Endothelial cell (in vitro differentiated cells): ENCODE measurements at regions not wholly inside any gene's neighbourhood (a gene's known extent, or its start where the extent isn't known, plus 50 kb on each side); places are given as distances from the start of the nearest gene placed in this dataset.

Source experiments
- DNase-seq: peaks from one replicate; pipeline ENCODE4 v3.0.0; 2021; ENCODE audit warnings: low spot score
- H3K27ac Mint-ChIP-seq: one replicate; pipeline ENCODE4 v1.8.0; 2021; ENCODE audit warnings: mixed read lengths, inconsistent platforms; ENCODE audit not compliant: unreplicated experiment
- H3K27me3 Mint-ChIP-seq: one replicate; pipeline ENCODE4 v1.8.0; 2021; ENCODE audit warnings: mild to moderate bottlenecking, moderate library complexity, mixed read lengths, inconsistent platforms; ENCODE audit not compliant: unreplicated experiment
- H3K36me3 Mint-ChIP-seq: one replicate; pipeline ENCODE4 v1.8.0; 2021; ENCODE audit warnings: mild to moderate bottlenecking, low read depth, mixed read lengths, inconsistent platforms; ENCODE audit not compliant: unreplicated experiment
- H3K4me1 Mint-ChIP-seq: one replicate; pipeline ENCODE4 v1.8.0; 2021; ENCODE audit warnings: mild to moderate bottlenecking, mixed read lengths, inconsistent platforms; ENCODE audit not compliant: unreplicated experiment
- H3K4me3 Mint-ChIP-seq: one replicate; pipeline ENCODE4 v1.8.0; 2021; ENCODE audit warnings: mild to moderate bottlenecking, mixed read lengths, inconsistent platforms; ENCODE audit not compliant: unreplicated experiment
- H3K9me3 Mint-ChIP-seq: one replicate; pipeline ENCODE4 v1.8.0; 2021; ENCODE audit warnings: mixed read lengths, inconsistent platforms; ENCODE audit not compliant: unreplicated experiment
- CTCF ChIP-seq: fragments of 200-600 bp; sonication (generic); IDR thresholded peaks from one replicate; pipeline ENCODE4 v1.5.0; 2021; ENCODE audit warnings: antibody characterized with exemption; ENCODE audit not compliant: unreplicated experiment

GRCh38 chr7:130831817-130832481 lies 97.9 kb upstream of the KLF14 start:
- Mint-ChIP-seq H3K27me3 (peaks cover 3% of the 10 kb centered on the region), H3K4me3 (no peak overlapping the region), H3K36me3 (no peaks in the 10 kb centered on the region), H3K27ac (no peak overlapping the region), H3K4me1 (peaks cover 6% of the 10 kb centered on the region), H3K9me3 (no peaks in the 10 kb centered on the region)
- TF ChIP-seq CTCF: peak; percentile 91
- peak; percentile 12 for DNase-seq

GRCh38 chr7:130838738-130839137 lies 104.7 kb upstream of the KLF14 start:
- no peak overlapping the region for H3K4me3 Mint-ChIP-seq
- no peak overlapping the region for H3K27ac Mint-ChIP-seq
- no peaks in the 10 kb centered on the region for H3K36me3 Mint-ChIP-seq
- DNase-seq: no peak
- TF ChIP-seq CTCF: no peak
- H3K9me3 Mint-ChIP-seq: no peaks in the 10 kb centered on the region
- peaks cover 11% of the 10 kb centered on the region for H3K4me1 Mint-ChIP-seq
- peaks cover 7% of the 10 kb centered on the region for H3K27me3 Mint-ChIP-seq

- TF ChIP-seq CTCF: no peak
- H3K36me3 Mint-ChIP-seq: no peaks in the 10 kb centered on the region
Measured at GRCh38 chr7:130840599-130840998, 106.6 kb upstream of the KLF14 start.

GRCh38 chr7:130841416-130841815 lies 107.4 kb upstream of the KLF14 start:
- H3K27ac Mint-ChIP-seq: no peak overlapping the region
- peaks cover 4% of the 10 kb centered on the region for H3K4me1 Mint-ChIP-seq
- peaks cover 8% of the 10 kb centered on the region for H3K27me3 Mint-ChIP-seq
- no peak overlapping the region for H3K4me3 Mint-ChIP-seq
- no peaks in the 10 kb centered on the region for H3K9me3 Mint-ChIP-seq
- no peaks in the 10 kb centered on the region for H3K36me3 Mint-ChIP-seq
- no peak for DNase-seq
- no peak for TF ChIP-seq CTCF

More at GRCh38 chr7:130840599-130840998, 106.6 kb upstream of the KLF14 start:
- no peak overlapping the region for H3K4me3 Mint-ChIP-seq
- peaks cover 11% of the 10 kb centered on the region for H3K4me1 Mint-ChIP-seq
- DNase-seq: no peak
- H3K9me3 Mint-ChIP-seq: no peaks in the 10 kb centered on the region
- peaks cover 8% of the 10 kb centered on the region for H3K27me3 Mint-ChIP-seq
- no peak overlapping the region for H3K27ac Mint-ChIP-seq

- Mint-ChIP-seq H3K9me3 (no peaks in the 10 kb centered on the region), H3K27me3 (peaks cover 8% of the 10 kb centered on the region), H3K4me3 (no peak overlapping the region), H3K36me3 (no peaks in the 10 kb centered on the region), H3K27ac (no peak overlapping the region), H3K4me1 (peaks cover 7% of the 10 kb centered on the region)
- no peak for DNase-seq
- TF ChIP-seq CTCF: no peak
Measured at GRCh38 chr7:130843703-130844102, 109.7 kb upstream of the KLF14 start.
